ENCODE measurements at regions not wholly inside any gene's neighbourhood (a gene's known extent, or its start where the extent isn't known, plus 50 kb on each side); places are given as distances from the start of the nearest gene placed in this dataset.
"Not testable (repeated sequence)": the region's sequence is repeated elsewhere in the genome, so short reads cannot be mapped to it uniquely, and the experiment has no call there.

DNA sequence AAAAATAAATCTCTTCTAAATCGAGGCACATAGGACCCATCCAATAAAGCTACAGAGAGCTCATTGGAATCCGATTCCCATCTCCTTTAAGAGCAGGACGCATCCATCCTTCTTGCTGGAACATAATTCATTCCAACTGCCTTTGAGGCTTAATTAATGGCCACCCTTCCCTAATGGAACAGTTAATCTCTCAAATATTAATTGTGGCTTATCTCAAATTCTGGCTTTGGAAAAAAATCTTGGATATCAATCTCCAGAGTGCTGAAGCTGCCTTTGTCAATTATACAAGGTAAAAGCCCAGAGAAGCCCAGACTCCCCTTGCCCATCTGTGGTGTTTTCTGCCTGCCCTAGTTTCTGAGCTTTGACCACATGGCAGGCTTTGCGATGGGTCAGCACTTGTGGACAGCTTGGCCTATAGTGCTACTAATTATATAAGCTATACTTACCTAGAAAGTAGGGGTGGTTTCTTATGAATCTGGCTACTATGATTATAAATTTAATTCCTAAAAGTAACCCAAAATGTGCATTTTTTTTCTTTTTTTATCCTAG is 246.3 kb downstream of the NUAK1 start:
- DNase-seq: no peak
- H3K36me3 ChIP-seq (ENCODE audit: low read depth): no peaks in the 10 kb centered on the region
- TF ChIP-seq, protein P1, sequence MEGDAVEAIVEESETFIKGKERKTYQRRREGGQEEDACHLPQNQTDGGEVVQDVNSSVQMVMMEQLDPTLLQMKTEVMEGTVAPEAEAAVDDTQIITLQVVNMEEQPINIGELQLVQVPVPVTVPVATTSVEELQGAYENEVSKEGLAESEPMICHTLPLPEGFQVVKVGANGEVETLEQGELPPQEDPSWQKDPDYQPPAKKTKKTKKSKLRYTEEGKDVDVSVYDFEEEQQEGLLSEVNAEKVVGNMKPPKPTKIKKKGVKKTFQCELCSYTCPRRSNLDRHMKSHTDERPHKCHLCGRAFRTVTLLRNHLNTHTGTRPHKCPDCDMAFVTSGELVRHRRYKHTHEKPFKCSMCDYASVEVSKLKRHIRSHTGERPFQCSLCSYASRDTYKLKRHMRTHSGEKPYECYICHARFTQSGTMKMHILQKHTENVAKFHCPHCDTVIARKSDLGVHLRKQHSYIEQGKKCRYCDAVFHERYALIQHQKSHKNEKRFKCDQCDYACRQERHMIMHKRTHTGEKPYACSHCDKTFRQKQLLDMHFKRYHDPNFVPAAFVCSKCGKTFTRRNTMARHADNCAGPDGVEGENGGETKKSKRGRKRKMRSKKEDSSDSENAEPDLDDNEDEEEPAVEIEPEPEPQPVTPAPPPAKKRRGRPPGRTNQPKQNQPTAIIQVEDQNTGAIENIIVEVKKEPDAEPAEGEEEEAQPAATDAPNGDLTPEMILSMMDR (IDR thresholded peaks at IDR 0.05): no peak

DNA sequence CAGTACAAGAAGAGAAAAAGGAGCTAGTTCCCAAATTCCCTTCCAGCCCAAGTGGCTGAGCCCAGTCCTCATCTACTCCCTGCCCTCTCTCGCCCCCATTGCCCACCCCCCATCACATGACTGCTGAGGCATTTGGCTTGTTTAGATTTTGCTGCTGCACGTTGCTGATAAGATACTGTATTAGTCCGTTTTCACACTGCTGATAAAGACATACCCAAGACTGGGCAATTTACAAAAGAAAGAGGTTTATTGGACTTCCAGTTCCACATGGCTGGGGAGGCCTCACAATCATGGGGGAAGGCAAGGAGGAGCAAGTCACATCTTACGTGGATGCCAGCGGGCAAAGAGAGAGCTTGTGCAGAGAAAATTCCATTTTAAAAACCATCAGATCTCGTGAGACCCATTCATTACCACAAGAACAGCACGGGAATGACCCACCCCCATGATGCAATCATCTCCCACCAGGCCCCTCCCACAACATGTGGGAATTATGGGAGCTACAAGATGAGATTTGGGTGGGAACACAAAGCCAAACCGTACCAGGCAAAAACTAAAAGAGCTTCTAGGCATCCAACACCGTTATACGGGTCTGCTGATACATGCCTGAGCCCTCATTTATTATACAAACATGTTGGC is 243.4 kb downstream of the NUAK1 start:
- intact Hi-C loops (cut with DNase I, micrococcal nuclease); H3K9me3 ChIP-seq; ATAC-seq; H3K4me3 ChIP-seq; H3K4me1 ChIP-seq (ENCODE audit: low read depth); DNase-seq; H3K36me3 ChIP-seq (ENCODE audit: low read depth): not testable (repeated sequence)

More for the DNA sequence above, 246.3 kb downstream of the NUAK1 start:
- intact Hi-C loops (cut with DNase I, micrococcal nuclease): no loop called here
- no peaks in the 10 kb centered on the region for H3K9me3 ChIP-seq
- H3K4me3 ChIP-seq: no peak overlapping the region
- ATAC-seq: no peak
- H3K4me1 ChIP-seq (ENCODE audit: low read depth): no peaks in the 10 kb centered on the region

DNA sequence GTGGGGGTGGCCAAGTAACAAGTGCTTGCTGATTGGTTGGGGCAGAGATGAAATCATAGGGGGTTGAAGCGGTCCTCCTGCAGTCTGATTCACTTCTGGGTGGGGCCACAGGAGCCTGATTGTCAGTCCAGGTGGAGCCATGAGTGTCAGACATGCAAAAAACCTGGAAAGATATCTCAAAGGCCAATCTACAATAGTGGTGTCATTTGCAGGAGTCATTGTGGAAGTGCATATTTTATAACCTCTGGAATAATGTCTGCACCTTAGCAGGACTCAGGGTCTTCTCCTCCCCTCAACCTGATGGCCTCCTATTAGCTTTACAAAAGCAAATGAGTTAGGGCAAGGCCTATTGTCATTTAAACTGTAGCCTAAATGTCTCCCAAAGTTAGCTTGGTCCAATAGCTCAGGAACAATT is 241.4 kb downstream of the NUAK1 start:
- TF ChIP-seq, protein P1 (IDR thresholded peaks at IDR 0.05): no peak
- DNase-seq (no peak), ATAC-seq (no peak)
- no peaks in the 10 kb centered on the region for H3K9me3 ChIP-seq
- no peaks in the 10 kb centered on the region for H3K4me1 ChIP-seq (ENCODE audit: low read depth)
- intact Hi-C loops (cut with DNase I, micrococcal nuclease): no loop called here
- no peaks in the 10 kb centered on the region for H3K36me3 ChIP-seq (ENCODE audit: low read depth)
- no peak overlapping the region for H3K4me3 ChIP-seq

DNA sequence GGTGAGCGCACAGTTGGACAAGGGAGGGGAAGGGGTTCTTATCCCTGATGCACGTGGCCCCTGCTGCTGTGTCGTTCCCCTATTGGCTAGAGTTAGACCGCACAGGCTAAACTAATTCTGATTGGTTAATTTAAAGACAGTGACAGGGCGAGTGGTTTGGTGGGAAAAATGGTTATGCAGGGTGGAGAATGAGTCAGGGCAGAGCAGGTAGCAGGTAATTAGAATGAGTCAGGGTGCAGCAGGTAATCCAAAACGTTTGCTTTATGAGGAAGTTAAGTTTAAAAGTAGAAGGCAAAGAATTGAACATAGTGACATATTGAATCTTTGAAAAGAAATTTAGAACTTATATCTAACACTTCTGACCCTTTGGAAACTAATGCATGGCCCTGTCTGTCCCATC is 240.5 kb downstream of the NUAK1 start:
- H3K4me1 ChIP-seq (ENCODE audit: low read depth); DNase-seq; H3K4me3 ChIP-seq; intact Hi-C loops (cut with DNase I, micrococcal nuclease); H3K9me3 ChIP-seq; ATAC-seq; H3K36me3 ChIP-seq (ENCODE audit: low read depth): not testable (repeated sequence)

DNA sequence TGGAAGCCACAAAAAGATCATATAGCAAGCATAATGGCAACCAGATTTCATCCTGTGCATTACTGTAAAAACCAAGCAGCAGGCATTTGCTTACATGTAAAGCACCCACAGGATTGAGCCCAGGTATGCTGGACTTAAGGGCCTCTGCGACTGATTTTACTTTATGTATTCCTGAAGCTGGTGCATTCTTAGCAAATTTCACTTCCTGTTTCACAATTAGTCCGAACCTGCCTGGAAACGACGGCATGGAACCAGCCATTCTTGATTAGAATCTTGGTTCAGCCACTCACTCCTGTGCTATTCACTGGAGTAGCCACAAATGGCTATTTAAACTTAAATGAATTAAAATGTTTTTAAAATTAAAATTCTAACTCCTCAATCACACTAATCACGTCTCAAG is 239.2 kb downstream of the NUAK1 start:
- H3K36me3 ChIP-seq (ENCODE audit: low read depth): no peaks in the 10 kb centered on the region

DNA sequence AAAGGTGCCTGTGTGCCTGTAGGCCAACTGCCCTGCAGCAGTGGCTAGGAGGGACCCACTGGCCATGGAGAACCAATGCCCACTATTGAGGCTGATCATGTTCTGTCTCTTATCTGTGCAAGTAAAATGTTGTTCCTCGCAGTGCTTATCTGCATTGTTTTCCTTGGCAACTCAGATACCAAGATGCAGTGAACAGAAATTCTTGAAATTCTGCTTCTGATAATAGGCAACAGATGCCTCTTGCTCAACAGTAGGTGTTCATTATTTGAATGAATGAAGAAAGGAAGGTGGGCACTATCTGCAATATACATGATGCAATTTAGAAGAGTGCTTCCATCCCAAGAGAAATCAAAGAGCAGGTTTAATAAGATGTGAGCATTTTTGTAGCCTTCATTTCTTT is 232.2 kb downstream of the NUAK1 start:
- intact Hi-C loops (cut with DNase I, micrococcal nuclease): no loop called here
- no peak for DNase-seq
- H3K9me3 ChIP-seq: no peaks in the 10 kb centered on the region
- H3K4me1 ChIP-seq (ENCODE audit: low read depth): no peaks in the 10 kb centered on the region
- no peak overlapping the region for H3K4me3 ChIP-seq
- ATAC-seq: no peak
- TF ChIP-seq, protein P1 (IDR thresholded peaks at IDR 0.05): no peak
- H3K36me3 ChIP-seq (ENCODE audit: low read depth): no peaks in the 10 kb centered on the region

More for the DNA sequence above, 239.2 kb downstream of the NUAK1 start:
- ATAC-seq: no peak
- TF ChIP-seq, protein P1 (IDR thresholded peaks at IDR 0.05): no peak
- DNase-seq: no peak
- Histone ChIP-seq H3K4me1 (ENCODE audit: low read depth) (no peaks in the 10 kb centered on the region), H3K4me3 (no peak overlapping the region), H3K9me3 (no peaks in the 10 kb centered on the region)
- intact Hi-C loops (cut with DNase I, micrococcal nuclease): no loop called here

DNA sequence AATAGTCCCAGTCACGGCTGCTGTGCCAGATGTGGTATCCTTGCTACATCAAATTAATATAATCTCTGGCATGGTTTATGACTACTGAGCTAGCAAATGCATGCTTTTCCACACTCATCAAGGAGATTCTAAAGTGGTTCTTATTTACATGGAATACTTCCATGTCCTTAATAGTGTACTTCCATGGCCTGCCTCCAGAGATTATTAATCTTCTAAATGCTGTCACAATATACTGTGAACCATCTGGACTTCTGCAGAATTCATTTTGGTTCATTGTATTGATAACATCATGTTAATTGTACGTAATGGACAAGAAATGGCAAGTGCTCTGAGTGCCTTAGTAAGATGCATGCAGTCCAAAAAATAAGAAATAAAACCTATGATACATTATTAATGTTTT is 230.8 kb downstream of the NUAK1 start:
- intact Hi-C loops (cut with DNase I, micrococcal nuclease): no loop called here
- Histone ChIP-seq H3K4me1 (ENCODE audit: low read depth) (no peaks in the 10 kb centered on the region), H3K4me3 (no peak overlapping the region), H3K36me3 (ENCODE audit: low read depth) (no peaks in the 10 kb centered on the region), H3K9me3 (no peaks in the 10 kb centered on the region)
- TF ChIP-seq, protein P1 (IDR thresholded peaks at IDR 0.05): no peak
- DNase-seq (no peak), ATAC-seq (no peak)

All from mucosa of descending colon (tissue), 3 donors.